ENCODE measurements at regions not wholly inside any gene's neighbourhood (a gene's known extent, or its start where the extent isn't known, plus 50 kb on each side); places are given as distances from the start of the nearest gene placed in this dataset.
"Not testable (repeated sequence)": the region's sequence is repeated elsewhere in the genome, so short reads cannot be mapped to it uniquely, and the experiment has no call there.

GRCh38 chr13:91056746-91057145 lies 290.7 kb upstream of the MIR17HG start:
- no peaks in the 10 kb centered on the region for H3K27me3 ChIP-seq (ENCODE audit: control insufficient read depth in 5 of 5, insufficient read depth in 4 of 5, low read length in 5 of 5)
- no peaks in the 10 kb centered on the region for H3K36me3 ChIP-seq (ENCODE audit: control insufficient read depth in 5 of 5, insufficient read depth in 5 of 5, low read length in 5 of 5)
- no peak overlapping the region for H3K4me3 ChIP-seq (ENCODE audit: low read depth in 1 of 5, low read length in 5 of 5)
- H3K9me3 ChIP-seq (ENCODE audit: control insufficient read depth in 5 of 5, low read length in 5 of 5), result peaks cover 3 to 7% (median 5%) of the 10 kb centered on the region in 5 donors
- H3K27ac ChIP-seq (ENCODE audit: low read depth, low read length), result no peak overlapping the region
- H3K9ac ChIP-seq (ENCODE audit: low read length in 5 of 5), result no peak overlapping the region
- no peaks in the 10 kb centered on the region for H3K4me1 ChIP-seq (ENCODE audit: control insufficient read depth in 5 of 5, insufficient read depth in 5 of 5, low read length in 5 of 5)

GRCh38 chr13:91057507-91057906 lies 290.0 kb upstream of the MIR17HG start:
- not testable (repeated sequence) for H3K4me1 ChIP-seq (ENCODE audit: control insufficient read depth in 5 of 5, insufficient read depth in 5 of 5, low read length in 5 of 5); H3K4me3 ChIP-seq (ENCODE audit: low read depth in 1 of 5, low read length in 5 of 5); H3K27ac ChIP-seq (ENCODE audit: low read depth, low read length); H3K9me3 ChIP-seq (ENCODE audit: control insufficient read depth in 5 of 5, low read length in 5 of 5); H3K9ac ChIP-seq (ENCODE audit: low read length in 5 of 5); H3K36me3 ChIP-seq (ENCODE audit: control insufficient read depth in 5 of 5, insufficient read depth in 5 of 5, low read length in 5 of 5); H3K27me3 ChIP-seq (ENCODE audit: control insufficient read depth in 5 of 5, insufficient read depth in 4 of 5, low read length in 5 of 5)

- no peak overlapping the region for H3K4me3 ChIP-seq (ENCODE audit: low read depth in 1 of 5, low read length in 5 of 5)
- H3K9ac ChIP-seq (ENCODE audit: low read length in 5 of 5), result no peak overlapping the region
- no peak overlapping the region for H3K27ac ChIP-seq (ENCODE audit: low read depth, low read length)
- no peaks in the 10 kb centered on the region for H3K36me3 ChIP-seq (ENCODE audit: control insufficient read depth in 5 of 5, insufficient read depth in 5 of 5, low read length in 5 of 5)
- H3K4me1 ChIP-seq (ENCODE audit: control insufficient read depth in 5 of 5, insufficient read depth in 5 of 5, low read length in 5 of 5), result no peaks in the 10 kb centered on the region
- H3K9me3 ChIP-seq (ENCODE audit: control insufficient read depth in 5 of 5, low read length in 5 of 5), result peaks cover 3 to 7% (median 5%) of the 10 kb centered on the region in 5 donors
- H3K27me3 ChIP-seq (ENCODE audit: control insufficient read depth in 5 of 5, insufficient read depth in 4 of 5, low read length in 5 of 5), result no peaks in the 10 kb centered on the region
Measured at GRCh38 chr13:91058066-91058465, 289.4 kb upstream of the MIR17HG start.

GRCh38 chr13:91058919-91059318 lies 288.6 kb upstream of the MIR17HG start:
- Histone ChIP-seq H3K27me3 (ENCODE audit: control insufficient read depth in 5 of 5, insufficient read depth in 4 of 5, low read length in 5 of 5) (no peaks in the 10 kb centered on the region), H3K4me1 (ENCODE audit: control insufficient read depth in 5 of 5, insufficient read depth in 5 of 5, low read length in 5 of 5) (no peaks in the 10 kb centered on the region), H3K27ac (ENCODE audit: low read depth, low read length) (no peak overlapping the region), H3K9ac (ENCODE audit: low read length in 5 of 5) (no peak overlapping the region), H3K36me3 (ENCODE audit: control insufficient read depth in 5 of 5, insufficient read depth in 5 of 5, low read length in 5 of 5) (no peaks in the 10 kb centered on the region), H3K9me3 (ENCODE audit: control insufficient read depth in 5 of 5, low read length in 5 of 5) (peaks cover 3 to 7% (median 5%) of the 10 kb centered on the region in 5 donors), H3K4me3 (ENCODE audit: low read depth in 1 of 5, low read length in 5 of 5) (no peak overlapping the region)

- Histone ChIP-seq H3K4me3 (ENCODE audit: low read depth in 1 of 5, low read length in 5 of 5) (no peak overlapping the region), H3K36me3 (ENCODE audit: control insufficient read depth in 5 of 5, insufficient read depth in 5 of 5, low read length in 5 of 5) (no peaks in the 10 kb centered on the region), H3K27me3 (ENCODE audit: control insufficient read depth in 5 of 5, insufficient read depth in 4 of 5, low read length in 5 of 5) (no peaks in the 10 kb centered on the region), H3K9me3 (ENCODE audit: control insufficient read depth in 5 of 5, low read length in 5 of 5) (no peaks in the 10 kb centered on the region), H3K4me1 (ENCODE audit: control insufficient read depth in 5 of 5, insufficient read depth in 5 of 5, low read length in 5 of 5) (no peaks in the 10 kb centered on the region), H3K9ac (ENCODE audit: low read length in 5 of 5) (no peak overlapping the region), H3K27ac (ENCODE audit: low read depth, low read length) (no peak overlapping the region)
Measured at GRCh38 chr13:91066745-91067144, 280.7 kb upstream of the MIR17HG start.

GRCh38 chr13:91072486-91072885 lies 275.0 kb upstream of the MIR17HG start:
- no peak overlapping the region for H3K27ac ChIP-seq (ENCODE audit: low read depth, low read length)
- H3K9ac ChIP-seq (ENCODE audit: low read length in 5 of 5), result no peak overlapping the region
- no peaks in the 10 kb centered on the region for H3K9me3 ChIP-seq (ENCODE audit: control insufficient read depth in 5 of 5, low read length in 5 of 5)
- no peaks in the 10 kb centered on the region for H3K4me1 ChIP-seq (ENCODE audit: control insufficient read depth in 5 of 5, insufficient read depth in 5 of 5, low read length in 5 of 5)
- H3K4me3 ChIP-seq (ENCODE audit: low read depth in 1 of 5, low read length in 5 of 5), result no peak overlapping the region
- H3K36me3 ChIP-seq (ENCODE audit: control insufficient read depth in 5 of 5, insufficient read depth in 5 of 5, low read length in 5 of 5), result no peaks in the 10 kb centered on the region
- H3K27me3 ChIP-seq (ENCODE audit: control insufficient read depth in 5 of 5, insufficient read depth in 4 of 5, low read length in 5 of 5), result no peaks in the 10 kb centered on the region

- H3K36me3 ChIP-seq (ENCODE audit: control insufficient read depth in 5 of 5, insufficient read depth in 5 of 5, low read length in 5 of 5), result no peaks in the 10 kb centered on the region
- no peaks in the 10 kb centered on the region for H3K27me3 ChIP-seq (ENCODE audit: control insufficient read depth in 5 of 5, insufficient read depth in 4 of 5, low read length in 5 of 5)
- H3K9ac ChIP-seq (ENCODE audit: low read length in 5 of 5), result no peak overlapping the region
- H3K4me3 ChIP-seq (ENCODE audit: low read depth in 1 of 5, low read length in 5 of 5), result no peak overlapping the region
- no peak overlapping the region for H3K27ac ChIP-seq (ENCODE audit: low read depth, low read length)
- H3K9me3 ChIP-seq (ENCODE audit: control insufficient read depth in 5 of 5, low read length in 5 of 5), result no peaks in the 10 kb centered on the region
- H3K4me1 ChIP-seq (ENCODE audit: control insufficient read depth in 5 of 5, insufficient read depth in 5 of 5, low read length in 5 of 5), result no peaks in the 10 kb centered on the region
Measured at GRCh38 chr13:91074091-91074490, 273.4 kb upstream of the MIR17HG start.

GRCh38 chr13:91076830-91077229 lies 270.7 kb upstream of the MIR17HG start:
- H3K36me3 ChIP-seq (ENCODE audit: control insufficient read depth in 5 of 5, insufficient read depth in 5 of 5, low read length in 5 of 5), result no peaks in the 10 kb centered on the region
- no peaks in the 10 kb centered on the region for H3K27me3 ChIP-seq (ENCODE audit: control insufficient read depth in 5 of 5, insufficient read depth in 4 of 5, low read length in 5 of 5)
- H3K9ac ChIP-seq (ENCODE audit: low read length in 5 of 5), result no peak overlapping the region
- H3K9me3 ChIP-seq (ENCODE audit: control insufficient read depth in 5 of 5, low read length in 5 of 5), result no peaks in the 10 kb centered on the region
- H3K4me3 ChIP-seq (ENCODE audit: low read depth in 1 of 5, low read length in 5 of 5), result no peak overlapping the region
- H3K27ac ChIP-seq (ENCODE audit: low read depth, low read length), result no peak overlapping the region
- no peaks in the 10 kb centered on the region for H3K4me1 ChIP-seq (ENCODE audit: control insufficient read depth in 5 of 5, insufficient read depth in 5 of 5, low read length in 5 of 5)

- H3K9ac ChIP-seq (ENCODE audit: low read length in 5 of 5), result no peak overlapping the region
- H3K4me1 ChIP-seq (ENCODE audit: control insufficient read depth in 5 of 5, insufficient read depth in 5 of 5, low read length in 5 of 5), result no peaks in the 10 kb centered on the region
- H3K4me3 ChIP-seq (ENCODE audit: low read depth in 1 of 5, low read length in 5 of 5), result no peak overlapping the region
- H3K36me3 ChIP-seq (ENCODE audit: control insufficient read depth in 5 of 5, insufficient read depth in 5 of 5, low read length in 5 of 5), result no peaks in the 10 kb centered on the region
- no peak overlapping the region for H3K27ac ChIP-seq (ENCODE audit: low read depth, low read length)
- H3K9me3 ChIP-seq (ENCODE audit: control insufficient read depth in 5 of 5, low read length in 5 of 5), result no peaks in the 10 kb centered on the region
- no peaks in the 10 kb centered on the region for H3K27me3 ChIP-seq (ENCODE audit: control insufficient read depth in 5 of 5, insufficient read depth in 4 of 5, low read length in 5 of 5)
Measured at GRCh38 chr13:91078093-91078679, 269.3 kb upstream of the MIR17HG start.

GRCh38 chr13:91079176-91079575 lies 268.3 kb upstream of the MIR17HG start:
- no peak overlapping the region for H3K9ac ChIP-seq (ENCODE audit: low read length in 5 of 5)
- H3K36me3 ChIP-seq (ENCODE audit: control insufficient read depth in 5 of 5, insufficient read depth in 5 of 5, low read length in 5 of 5), result no peaks in the 10 kb centered on the region
- no peaks in the 10 kb centered on the region for H3K4me1 ChIP-seq (ENCODE audit: control insufficient read depth in 5 of 5, insufficient read depth in 5 of 5, low read length in 5 of 5)
- H3K9me3 ChIP-seq (ENCODE audit: control insufficient read depth in 5 of 5, low read length in 5 of 5), result no peaks in the 10 kb centered on the region
- H3K4me3 ChIP-seq (ENCODE audit: low read depth in 1 of 5, low read length in 5 of 5), result no peak overlapping the region
- no peaks in the 10 kb centered on the region for H3K27me3 ChIP-seq (ENCODE audit: control insufficient read depth in 5 of 5, insufficient read depth in 4 of 5, low read length in 5 of 5)
- H3K27ac ChIP-seq (ENCODE audit: low read depth, low read length), result no peak overlapping the region

- Histone ChIP-seq H3K27ac (ENCODE audit: low read depth, low read length) (no peak overlapping the region), H3K27me3 (ENCODE audit: control insufficient read depth in 5 of 5, insufficient read depth in 4 of 5, low read length in 5 of 5) (no peaks in the 10 kb centered on the region), H3K4me1 (ENCODE audit: control insufficient read depth in 5 of 5, insufficient read depth in 5 of 5, low read length in 5 of 5) (peaks cover 0 to 8% (median 0%) of the 10 kb centered on the region in 5 donors), H3K4me3 (ENCODE audit: low read depth in 1 of 5, low read length in 5 of 5) (no peak overlapping the region), H3K36me3 (ENCODE audit: control insufficient read depth in 5 of 5, insufficient read depth in 5 of 5, low read length in 5 of 5) (no peaks in the 10 kb centered on the region), H3K9me3 (ENCODE audit: control insufficient read depth in 5 of 5, low read length in 5 of 5) (no peaks in the 10 kb centered on the region), H3K9ac (ENCODE audit: low read length in 5 of 5) (no peak overlapping the region)
Measured at GRCh38 chr13:91085127-91085526, 262.4 kb upstream of the MIR17HG start.

All from subcutaneous abdominal adipose tissue (tissue), 5 donors.